ENCODE measurements at regions not wholly inside any gene's neighbourhood (a gene's known extent, or its start where the extent isn't known, plus 50 kb on each side); places are given as distances from the start of the nearest gene placed in this dataset.

GRCh38 chr6:1497761-1498105, 108.4 kb downstream of the FOXF2 start:
- no peaks in the 10 kb centered on the region for H3K27me3 ChIP-seq (ENCODE audit: insufficient read depth, low read length)
- no peak overlapping the region for H2AFZ ChIP-seq (ENCODE audit: low read length, unreplicated experiment)
- H3K4me1 ChIP-seq (ENCODE audit: control insufficient read depth, insufficient read depth, low read length, unreplicated experiment): peaks cover 4% of the 10 kb centered on the region
- H3K27ac ChIP-seq (ENCODE audit: low read depth, low read length): no peak overlapping the region
- no peak overlapping the region for H3K4me3 ChIP-seq (ENCODE audit: low read depth, low read length)
- H3K36me3 ChIP-seq (ENCODE audit: insufficient read depth, low read length): no peaks in the 10 kb centered on the region
- H3K79me2 ChIP-seq (ENCODE audit: control insufficient read depth, insufficient read depth, low read length, unreplicated experiment): no peaks in the 10 kb centered on the region

- no peak overlapping the region for H3K4me3 ChIP-seq (ENCODE audit: low read depth, low read length)
- H3K4me1 ChIP-seq (ENCODE audit: control insufficient read depth, insufficient read depth, low read length, unreplicated experiment): peaks cover 4% of the 10 kb centered on the region
- H3K27ac ChIP-seq (ENCODE audit: low read depth, low read length): no peak overlapping the region
- H3K79me2 ChIP-seq (ENCODE audit: control insufficient read depth, insufficient read depth, low read length, unreplicated experiment): no peaks in the 10 kb centered on the region
- H2AFZ ChIP-seq (ENCODE audit: low read length, unreplicated experiment): no peak overlapping the region
- no peaks in the 10 kb centered on the region for H3K36me3 ChIP-seq (ENCODE audit: insufficient read depth, low read length)
- peaks cover 3% of the 10 kb centered on the region; the same call in 1 of the 2 replicates for H3K27me3 ChIP-seq (ENCODE audit: insufficient read depth, low read length)
Measured at GRCh38 chr6:1498491-1499113, 109.2 kb downstream of the FOXF2 start.

GRCh38 chr6:1499777-1500176, 109.9 kb upstream of the FOXC1 start:
- Histone ChIP-seq H3K27ac (ENCODE audit: low read depth, low read length) (no peak overlapping the region), H3K79me2 (ENCODE audit: control insufficient read depth, insufficient read depth, low read length, unreplicated experiment) (no peaks in the 10 kb centered on the region), H3K36me3 (ENCODE audit: insufficient read depth, low read length) (no peaks in the 10 kb centered on the region), H3K27me3 (ENCODE audit: insufficient read depth, low read length) (peaks cover 10% of the 10 kb centered on the region; the same call in 1 of the 2 replicates), H3K4me3 (ENCODE audit: low read depth, low read length) (no peak overlapping the region), H3K4me1 (ENCODE audit: control insufficient read depth, insufficient read depth, low read length, unreplicated experiment) (no peaks in the 10 kb centered on the region), H2AFZ (ENCODE audit: low read length, unreplicated experiment) (no peak overlapping the region)

GRCh38 chr6:1500913-1501312, 108.8 kb upstream of the FOXC1 start:
- no peak overlapping the region for H2AFZ ChIP-seq (ENCODE audit: low read length, unreplicated experiment)
- no peak overlapping the region for H3K4me3 ChIP-seq (ENCODE audit: low read depth, low read length)
- H3K4me1 ChIP-seq (ENCODE audit: control insufficient read depth, insufficient read depth, low read length, unreplicated experiment): no peaks in the 10 kb centered on the region
- H3K27me3 ChIP-seq (ENCODE audit: insufficient read depth, low read length): peaks cover 17% of the 10 kb centered on the region; the same call in 1 of the 2 replicates
- H3K79me2 ChIP-seq (ENCODE audit: control insufficient read depth, insufficient read depth, low read length, unreplicated experiment): no peaks in the 10 kb centered on the region
- H3K36me3 ChIP-seq (ENCODE audit: insufficient read depth, low read length): no peaks in the 10 kb centered on the region
- H3K27ac ChIP-seq (ENCODE audit: low read depth, low read length): no peak overlapping the region

- Histone ChIP-seq H3K27me3 (ENCODE audit: insufficient read depth, low read length) (peaks cover 19% of the 10 kb centered on the region; the same call in 1 of the 2 replicates), H2AFZ (ENCODE audit: low read length, unreplicated experiment) (no peak overlapping the region), H3K4me1 (ENCODE audit: control insufficient read depth, insufficient read depth, low read length, unreplicated experiment) (no peaks in the 10 kb centered on the region), H3K36me3 (ENCODE audit: insufficient read depth, low read length) (no peaks in the 10 kb centered on the region), H3K27ac (ENCODE audit: low read depth, low read length) (no peak overlapping the region), H3K79me2 (ENCODE audit: control insufficient read depth, insufficient read depth, low read length, unreplicated experiment) (no peaks in the 10 kb centered on the region), H3K4me3 (ENCODE audit: low read depth, low read length) (no peak overlapping the region)
Measured at GRCh38 chr6:1502041-1502440, 107.7 kb upstream of the FOXC1 start.

GRCh38 chr6:1503811-1504210, 105.9 kb upstream of the FOXC1 start:
- no peak overlapping the region for H3K27ac ChIP-seq (ENCODE audit: low read depth, low read length)
- H2AFZ ChIP-seq (ENCODE audit: low read length, unreplicated experiment): no peak overlapping the region
- no peaks in the 10 kb centered on the region for H3K36me3 ChIP-seq (ENCODE audit: insufficient read depth, low read length)
- no peaks in the 10 kb centered on the region for H3K79me2 ChIP-seq (ENCODE audit: control insufficient read depth, insufficient read depth, low read length, unreplicated experiment)
- H3K4me3 ChIP-seq (ENCODE audit: low read depth, low read length): no peak overlapping the region
- H3K27me3 ChIP-seq (ENCODE audit: insufficient read depth, low read length): peaks cover 19% of the 10 kb centered on the region; the same call in 1 of the 2 replicates
- no peaks in the 10 kb centered on the region for H3K4me1 ChIP-seq (ENCODE audit: control insufficient read depth, insufficient read depth, low read length, unreplicated experiment)

- Histone ChIP-seq H3K36me3 (ENCODE audit: insufficient read depth, low read length) (no peaks in the 10 kb centered on the region), H3K27me3 (ENCODE audit: insufficient read depth, low read length) (peaks cover 19% of the 10 kb centered on the region; the same call in 1 of the 2 replicates), H3K4me3 (ENCODE audit: low read depth, low read length) (no peak overlapping the region), H3K79me2 (ENCODE audit: control insufficient read depth, insufficient read depth, low read length, unreplicated experiment) (no peaks in the 10 kb centered on the region), H2AFZ (ENCODE audit: low read length, unreplicated experiment) (no peak overlapping the region), H3K4me1 (ENCODE audit: control insufficient read depth, insufficient read depth, low read length, unreplicated experiment) (no peaks in the 10 kb centered on the region), H3K27ac (ENCODE audit: low read depth, low read length) (no peak overlapping the region)
Measured at GRCh38 chr6:1504465-1504864, 105.2 kb upstream of the FOXC1 start.

GRCh38 chr6:1507251-1507650, 102.5 kb upstream of the FOXC1 start:
- Histone ChIP-seq H3K27ac (ENCODE audit: low read depth, low read length) (no peak overlapping the region), H3K36me3 (ENCODE audit: insufficient read depth, low read length) (no peaks in the 10 kb centered on the region), H3K27me3 (ENCODE audit: insufficient read depth, low read length) (peaks cover 19% of the 10 kb centered on the region; the same call in 1 of the 2 replicates), H3K79me2 (ENCODE audit: control insufficient read depth, insufficient read depth, low read length, unreplicated experiment) (no peaks in the 10 kb centered on the region), H3K4me1 (ENCODE audit: control insufficient read depth, insufficient read depth, low read length, unreplicated experiment) (no peaks in the 10 kb centered on the region), H3K4me3 (ENCODE audit: low read depth, low read length) (no peak overlapping the region), H2AFZ (ENCODE audit: low read length, unreplicated experiment) (no peak overlapping the region)

GRCh38 chr6:1509241-1509640, 100.5 kb upstream of the FOXC1 start:
- H3K79me2 ChIP-seq (ENCODE audit: control insufficient read depth, insufficient read depth, low read length, unreplicated experiment): no peaks in the 10 kb centered on the region
- no peak overlapping the region for H3K4me3 ChIP-seq (ENCODE audit: low read depth, low read length)
- no peak overlapping the region for H2AFZ ChIP-seq (ENCODE audit: low read length, unreplicated experiment)
- no peaks in the 10 kb centered on the region for H3K4me1 ChIP-seq (ENCODE audit: control insufficient read depth, insufficient read depth, low read length, unreplicated experiment)
- 0 out of 2 replicates have a peak, but pooled peaks cover 14% of the 10 kb centered on the region for H3K27me3 ChIP-seq (ENCODE audit: insufficient read depth, low read length)
- H3K27ac ChIP-seq (ENCODE audit: low read depth, low read length): no peak overlapping the region
- no peaks in the 10 kb centered on the region for H3K36me3 ChIP-seq (ENCODE audit: insufficient read depth, low read length)

GRCh38 chr6:1510239-1510638, 99.5 kb upstream of the FOXC1 start:
- no peak overlapping the region for H2AFZ ChIP-seq (ENCODE audit: low read length, unreplicated experiment)
- no peaks in the 10 kb centered on the region for H3K79me2 ChIP-seq (ENCODE audit: control insufficient read depth, insufficient read depth, low read length, unreplicated experiment)
- 0 out of 2 replicates have a peak, but pooled peaks cover 8% of the 10 kb centered on the region for H3K27me3 ChIP-seq (ENCODE audit: insufficient read depth, low read length)
- no peaks in the 10 kb centered on the region for H3K4me1 ChIP-seq (ENCODE audit: control insufficient read depth, insufficient read depth, low read length, unreplicated experiment)
- no peak overlapping the region for H3K27ac ChIP-seq (ENCODE audit: low read depth, low read length)
- no peaks in the 10 kb centered on the region for H3K36me3 ChIP-seq (ENCODE audit: insufficient read depth, low read length)
- H3K4me3 ChIP-seq (ENCODE audit: low read depth, low read length): no peak overlapping the region

GRCh38 chr6:1513215-1513780, 96.4 kb upstream of the FOXC1 start:
- H3K36me3 ChIP-seq (ENCODE audit: insufficient read depth, low read length): no peaks in the 10 kb centered on the region
- H2AFZ ChIP-seq (ENCODE audit: low read length, unreplicated experiment): no peak overlapping the region
- no peaks in the 10 kb centered on the region for H3K79me2 ChIP-seq (ENCODE audit: control insufficient read depth, insufficient read depth, low read length, unreplicated experiment)
- H3K27me3 ChIP-seq (ENCODE audit: insufficient read depth, low read length): no peaks in the 10 kb centered on the region; the same call in 1 of the 2 replicates
- H3K4me3 ChIP-seq (ENCODE audit: low read depth, low read length): no peak overlapping the region
- no peak overlapping the region for H3K27ac ChIP-seq (ENCODE audit: low read depth, low read length)
- H3K4me1 ChIP-seq (ENCODE audit: control insufficient read depth, insufficient read depth, low read length, unreplicated experiment): no peaks in the 10 kb centered on the region
